Midbrain (tissue), 1 donor: ENCODE measurements at regions not wholly inside any gene's neighbourhood (a gene's known extent, or its start where the extent isn't known, plus 50 kb on each side); places are given as distances from the start of the nearest gene placed in this dataset.
A peak's percentile ranks its signal among the peaks of the same experiment; 100 is the strongest.
"Not testable (repeated sequence)": the region's sequence is repeated elsewhere in the genome, so short reads cannot be mapped to it uniquely, and the experiment has no call there.

ENCODE experiments used
- DNase-seq: peaks from one replicate; lab custom pipeline; 2025; lab: John Stamatoyannopoulos, UW

- no peak for DNase-seq
Measured at GRCh38 chr4:64724689-64725088, 315.4 kb upstream of the TECRL start.

GRCh38 chr4:64721106-64721505, 311.9 kb upstream of the TECRL start:
- no peak for DNase-seq

GRCh38 chr4:64718091-64718490, 308.8 kb upstream of the TECRL start:
- DNase-seq, result peak; percentile 31

GRCh38 chr4:64715741-64716140, 306.5 kb upstream of the TECRL start:
- DNase-seq, result no peak

GRCh38 chr4:64713256-64713840, 304.1 kb upstream of the TECRL start:
- DNase-seq, result peak; percentile 1

- no peak for DNase-seq
Measured at GRCh38 chr4:64712590-64712989, 303.3 kb upstream of the TECRL start.

- DNase-seq, result no peak
Measured at GRCh38 chr4:64705989-64706388, 296.7 kb upstream of the TECRL start.

- no peak for DNase-seq
Measured at GRCh38 chr4:64698171-64698570, 288.9 kb upstream of the TECRL start.

GRCh38 chr4:64682946-64683345, 273.7 kb upstream of the TECRL start:
- DNase-seq, result no peak

- no peak for DNase-seq
Measured at GRCh38 chr4:64682481-64682880, 273.2 kb upstream of the TECRL start.

- not testable (repeated sequence) for DNase-seq
Measured at GRCh38 chr4:64673121-64673520, 263.9 kb upstream of the TECRL start.

GRCh38 chr4:64670647-64671046, 261.4 kb upstream of the TECRL start:
- DNase-seq, result no peak

- no peak for DNase-seq
Measured at GRCh38 chr4:64643841-64644240, 234.6 kb upstream of the TECRL start.

GRCh38 chr4:64642936-64643335, 233.7 kb upstream of the TECRL start:
- no peak for DNase-seq

- DNase-seq, result not testable (repeated sequence)
Measured at GRCh38 chr4:64640402-64640801, 231.2 kb upstream of the TECRL start.

- DNase-seq, result no peak
Measured at GRCh38 chr4:64625438-64625837, 216.2 kb upstream of the TECRL start.

GRCh38 chr4:64617800-64618199, 208.6 kb upstream of the TECRL start:
- DNase-seq, result peak; percentile 31

GRCh38 chr4:64614276-64614675, 205.0 kb upstream of the TECRL start:
- no peak for DNase-seq

- no peak for DNase-seq
Measured at GRCh38 chr4:64613046-64613445, 203.8 kb upstream of the TECRL start.

GRCh38 chr4:64598066-64598465, 188.8 kb upstream of the TECRL start:
- no peak for DNase-seq

GRCh38 chr4:64594723-64595122, 185.5 kb upstream of the TECRL start:
- no peak for DNase-seq

- no peak for DNase-seq
Measured at GRCh38 chr4:64588507-64588906, 179.3 kb upstream of the TECRL start.

- DNase-seq, result no peak
Measured at GRCh38 chr4:64584981-64585557, 175.8 kb upstream of the TECRL start.

GRCh38 chr4:64584125-64584524, 174.9 kb upstream of the TECRL start:
- no peak for DNase-seq
